ENCODE measurements at regions not wholly inside any gene's neighbourhood (a gene's known extent, or its start where the extent isn't known, plus 50 kb on each side); places are given as distances from the start of the nearest gene placed in this dataset.

- no peak overlapping the region for H3K4me3 ChIP-seq (ENCODE audit: low read depth, low read length)
- no peak for DNase-seq (ENCODE audit: low read depth, low spot score)
- in situ Hi-C loops (cut with HindIII; ENCODE audit: low sequenced_read_pairs), result no loop called here
- no peak for TF ChIP-seq CTCF (IDR thresholded peaks at IDR 0.05; ENCODE audit: low read depth, low read length)
These were observed 106.4 kb upstream of the RASGRP1 start for GRCh38 chr15:38671006-38671387.

- no peak for TF ChIP-seq CTCF (IDR thresholded peaks at IDR 0.05; ENCODE audit: low read depth, low read length)
- in situ Hi-C loops (cut with HindIII; ENCODE audit: low sequenced_read_pairs), result no loop called here
- DNase-seq (ENCODE audit: low read depth, low spot score), result no peak
- H3K4me3 ChIP-seq (ENCODE audit: low read depth, low read length), result no peak overlapping the region
These were observed 107.2 kb upstream of the RASGRP1 start for GRCh38 chr15:38671675-38672254.

GRCh38 chr15:38672273-38672672 lies 107.7 kb upstream of the RASGRP1 start:
- H3K4me3 ChIP-seq (ENCODE audit: low read depth, low read length), result no peak overlapping the region
- in situ Hi-C loops (cut with HindIII; ENCODE audit: low sequenced_read_pairs), result no loop called here
- DNase-seq (ENCODE audit: low read depth, low spot score), result no peak
- no peak for TF ChIP-seq CTCF (IDR thresholded peaks at IDR 0.05; ENCODE audit: low read depth, low read length)

- no peak overlapping the region for H3K4me3 ChIP-seq (ENCODE audit: low read depth, low read length)
- in situ Hi-C loops (cut with HindIII; ENCODE audit: low sequenced_read_pairs), result no loop called here
- DNase-seq (ENCODE audit: low read depth, low spot score), result no peak
- no peak for TF ChIP-seq CTCF (IDR thresholded peaks at IDR 0.05; ENCODE audit: low read depth, low read length)
These were observed 108.4 kb upstream of the RASGRP1 start for GRCh38 chr15:38672814-38673670.

- no peak for DNase-seq (ENCODE audit: low read depth, low spot score)
- TF ChIP-seq CTCF (IDR thresholded peaks at IDR 0.05; ENCODE audit: low read depth, low read length), result no peak
- in situ Hi-C loops (cut with HindIII; ENCODE audit: low sequenced_read_pairs), result no loop called here
- H3K4me3 ChIP-seq (ENCODE audit: low read depth, low read length), result no peak overlapping the region
These were observed 109.8 kb upstream of the RASGRP1 start for GRCh38 chr15:38674448-38674847.

GRCh38 chr15:38678281-38678680 lies 113.7 kb upstream of the RASGRP1 start:
- in situ Hi-C loops (cut with HindIII; ENCODE audit: low sequenced_read_pairs), result no loop called here
- no peak overlapping the region for H3K4me3 ChIP-seq (ENCODE audit: low read depth, low read length)
- TF ChIP-seq CTCF (IDR thresholded peaks at IDR 0.05; ENCODE audit: low read depth, low read length), result no peak
- no peak for DNase-seq (ENCODE audit: low read depth, low spot score)

All from astrocyte of the spinal cord (primary cell).